HG03064 (cell line): ENCODE measurements at regions not wholly inside any gene's neighbourhood (a gene's known extent, or its start where the extent isn't known, plus 50 kb on each side); places are given as distances from the start of the nearest gene placed in this dataset.
"Not testable (repeated sequence)": the region's sequence is repeated elsewhere in the genome, so short reads cannot be mapped to it uniquely, and the experiment has no call there.

Experiments used
- ATAC-seq: cut with Tn5 transposase; IDR thresholded peaks from one replicate; pipeline ENCODE4 v1.9.1; 2021; ENCODE audit warnings: low read depth; ENCODE audit not compliant: unreplicated experiment

DNA sequence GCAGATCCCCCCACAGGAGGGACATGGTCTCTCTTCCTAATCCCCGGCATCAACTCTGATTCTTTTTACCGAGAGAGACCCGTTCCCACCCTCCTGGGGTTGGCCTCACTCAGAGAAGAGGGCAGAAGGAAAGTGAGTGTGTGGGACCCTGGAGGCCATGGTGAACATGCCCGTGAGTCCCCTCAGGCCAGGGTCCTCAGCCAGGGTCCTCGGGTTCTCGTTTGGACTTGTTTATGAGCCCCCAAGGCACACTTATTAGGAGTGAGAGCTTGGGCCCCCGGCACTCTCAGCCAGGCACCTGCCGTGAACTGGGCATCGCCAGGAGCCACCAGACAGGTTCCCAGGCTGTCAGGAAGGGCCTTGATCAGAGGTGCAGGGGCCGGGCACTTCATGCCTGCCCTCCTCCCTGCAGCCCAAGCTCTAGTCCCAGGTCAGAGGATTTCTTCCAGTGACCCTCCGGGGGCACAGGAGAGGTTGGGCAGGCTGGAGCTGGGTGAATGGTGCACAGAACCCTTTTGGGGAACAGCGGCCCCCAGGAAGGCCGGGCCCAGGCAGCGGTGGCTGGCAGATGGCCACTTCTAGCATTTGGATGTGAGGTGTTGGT lies 122.6 kb downstream of the CRYAA start:
- no peak for ATAC-seq

DNA sequence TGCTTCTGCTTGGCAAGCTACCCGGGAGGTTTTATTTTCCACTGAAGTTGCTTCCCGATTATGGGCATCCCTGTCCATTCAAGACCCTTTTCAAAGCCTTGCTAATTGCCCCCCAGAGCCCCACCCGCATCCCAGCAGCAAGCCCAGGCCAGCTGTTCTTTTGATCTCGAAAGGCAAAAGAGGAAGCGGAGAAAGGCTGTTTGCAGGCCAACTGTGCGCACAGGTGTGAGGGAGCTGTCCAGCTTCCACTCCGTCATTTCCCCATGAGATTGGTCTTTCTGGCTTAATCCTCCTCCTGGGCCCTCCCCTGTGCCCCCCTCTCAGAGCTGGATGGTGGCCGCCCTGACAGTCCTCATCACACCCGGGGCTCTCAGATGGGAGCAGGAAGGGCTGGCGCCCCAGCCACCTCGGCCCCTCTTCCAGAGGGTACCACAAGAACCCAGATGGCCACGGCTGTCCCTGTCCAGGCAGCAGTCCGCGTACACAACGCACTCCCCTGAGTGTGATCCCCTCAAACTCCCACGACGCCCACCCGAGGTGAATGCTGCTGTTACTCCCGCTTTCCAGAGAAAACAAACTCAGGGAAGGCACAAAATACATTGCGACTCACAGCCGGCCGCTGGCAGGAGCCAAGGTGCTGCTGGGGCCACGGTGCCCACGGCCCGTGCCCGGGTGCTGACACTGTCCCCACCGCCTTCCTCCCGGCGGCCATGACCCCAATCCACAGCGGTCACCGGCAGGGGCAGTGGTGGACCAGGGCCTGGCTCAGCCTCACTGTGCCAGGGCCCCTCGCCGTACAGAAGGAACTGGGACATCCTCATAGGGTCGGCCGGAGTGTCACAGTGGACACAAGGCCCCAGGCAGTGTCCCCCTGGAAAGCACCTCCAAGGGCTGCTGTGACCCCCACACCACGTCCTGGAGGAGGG lies 121.9 kb downstream of the CRYAA start:
- no peak for ATAC-seq

DNA sequence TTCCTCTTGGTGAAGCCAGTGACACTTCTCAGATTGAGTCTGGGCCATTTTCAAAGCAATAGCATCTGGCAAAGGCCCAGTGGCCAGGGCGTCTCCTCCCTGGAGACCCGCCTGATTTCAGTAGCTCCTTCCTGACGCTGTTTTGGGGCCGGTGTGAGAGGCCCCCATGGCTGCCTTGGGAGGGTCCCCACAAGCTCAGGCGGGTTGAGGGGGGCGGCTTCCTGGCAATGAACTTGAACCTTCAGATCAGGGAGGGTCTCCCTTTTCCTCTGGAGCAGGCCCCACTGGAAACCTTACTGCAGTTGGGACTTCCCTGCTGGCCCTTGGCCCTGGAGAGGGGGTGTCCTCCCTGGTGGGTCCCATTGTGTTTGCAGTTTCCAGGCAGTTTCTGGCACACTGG lies 121.2 kb downstream of the CRYAA start:
- ATAC-seq: no peak

DNA sequence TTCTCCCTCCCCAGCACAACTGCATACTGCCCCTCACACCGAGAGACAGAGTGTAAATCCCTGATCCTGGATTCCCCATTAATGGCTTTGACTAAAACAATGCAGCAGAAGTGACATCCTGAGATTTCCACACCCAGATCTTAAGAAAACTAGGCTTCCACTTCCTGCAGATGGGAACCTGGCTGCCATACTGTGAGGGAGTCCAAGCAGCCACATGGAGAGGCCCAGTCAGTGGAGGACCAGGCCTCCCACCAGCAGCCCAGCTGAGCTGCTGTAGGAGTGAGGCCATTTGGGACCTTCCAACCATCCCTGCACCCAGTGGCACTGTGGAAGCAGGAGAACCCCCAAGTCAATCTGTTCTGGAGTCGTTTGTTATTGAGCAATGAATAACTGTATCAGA lies 120.6 kb downstream of the CRYAA start:
- ATAC-seq: no peak

DNA sequence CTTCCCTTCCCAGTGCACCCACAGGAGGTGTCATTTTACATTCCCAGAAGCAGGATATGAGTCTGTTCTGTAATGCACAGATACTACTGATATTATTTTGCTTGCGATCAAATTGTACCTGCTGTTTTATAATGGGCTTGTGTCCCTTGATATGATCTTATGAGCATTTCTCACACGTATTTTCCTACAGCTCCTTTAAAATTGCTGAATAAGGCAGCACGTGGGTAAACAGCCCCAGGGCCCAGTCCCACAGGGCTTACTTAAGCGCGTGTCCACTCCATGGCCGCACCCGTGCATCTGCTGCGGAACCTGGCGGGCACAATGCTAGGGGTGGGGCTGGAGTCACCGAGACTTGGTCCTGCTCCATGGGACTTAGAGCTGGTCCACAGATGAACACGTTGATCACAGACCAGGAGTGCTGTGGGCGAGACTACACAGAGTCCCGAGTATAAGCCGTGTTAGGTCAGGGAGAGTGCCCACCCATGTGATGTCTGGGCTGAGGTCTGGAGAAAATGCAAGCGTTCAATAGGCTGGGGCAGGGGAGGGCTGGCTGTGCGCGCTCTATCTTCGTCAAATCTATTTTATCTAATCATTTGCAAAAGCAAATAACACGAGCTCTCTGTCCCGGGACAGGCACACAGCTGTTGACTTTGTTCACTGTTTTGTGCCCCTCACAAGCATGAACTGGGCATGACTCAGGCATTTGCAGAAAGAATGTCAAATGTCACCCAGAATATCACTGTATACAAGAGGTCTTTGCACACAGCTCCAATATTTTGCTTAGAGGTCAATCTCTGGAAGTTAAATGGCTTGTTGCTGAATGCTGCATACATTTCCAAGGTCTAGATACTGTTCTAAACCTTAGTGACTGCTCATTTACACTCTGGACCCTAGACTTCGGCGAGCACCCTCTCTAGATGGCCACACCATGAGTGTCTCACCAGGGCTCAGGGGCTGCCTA lies 119.3 kb downstream of the CRYAA start:
- ATAC-seq: no peak

DNA sequence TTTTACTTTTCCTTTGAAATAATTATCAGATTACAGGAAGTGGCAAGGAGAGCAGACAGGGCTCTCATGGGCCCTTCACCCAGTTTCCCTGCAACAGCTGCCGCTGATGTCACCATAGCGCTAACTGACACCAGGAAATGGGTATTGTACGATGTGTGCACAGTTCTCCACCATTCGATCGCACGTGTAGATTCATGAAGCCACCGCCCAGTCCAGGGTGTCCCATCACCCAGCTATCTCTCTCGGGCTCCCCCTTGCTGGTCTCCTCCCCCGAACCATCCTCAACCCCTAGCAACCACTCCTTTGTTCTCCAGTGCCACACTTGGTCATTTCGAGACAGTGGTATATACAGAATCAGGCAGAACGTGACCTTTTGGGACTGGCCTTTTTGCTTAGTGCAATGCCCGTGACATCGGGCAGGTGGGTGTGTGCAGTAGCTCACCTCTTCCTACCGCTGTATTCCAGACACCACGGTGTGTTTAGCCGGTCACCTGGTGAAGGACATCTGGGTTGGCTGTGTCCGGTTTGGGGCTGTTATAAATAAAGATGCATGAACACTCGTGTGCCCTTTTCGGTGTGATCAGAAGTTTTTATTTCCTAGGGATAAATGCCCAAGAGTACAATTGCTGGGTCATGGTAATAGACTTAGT lies 118.4 kb downstream of the CRYAA start:
- no peak for ATAC-seq

DNA sequence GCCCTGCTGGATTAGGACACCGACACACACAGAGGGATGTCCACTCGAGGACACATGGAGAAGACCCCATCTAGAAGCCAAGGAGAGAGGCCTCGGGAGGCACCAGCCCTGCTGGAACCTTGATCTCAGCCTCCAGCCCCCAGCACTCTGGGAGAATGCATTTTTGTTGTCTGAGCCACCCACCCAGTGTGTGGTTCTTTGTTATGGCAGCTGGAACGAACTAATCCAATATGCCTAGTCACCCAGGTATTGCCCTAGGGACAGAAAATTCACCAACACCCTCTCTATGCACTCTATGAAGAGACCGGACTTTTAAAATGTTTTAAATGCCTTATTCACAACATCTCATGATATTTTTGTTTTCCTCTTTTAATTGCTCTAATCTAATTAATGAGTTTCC lies 117.4 kb downstream of the CRYAA start:
- ATAC-seq: no peak

DNA sequence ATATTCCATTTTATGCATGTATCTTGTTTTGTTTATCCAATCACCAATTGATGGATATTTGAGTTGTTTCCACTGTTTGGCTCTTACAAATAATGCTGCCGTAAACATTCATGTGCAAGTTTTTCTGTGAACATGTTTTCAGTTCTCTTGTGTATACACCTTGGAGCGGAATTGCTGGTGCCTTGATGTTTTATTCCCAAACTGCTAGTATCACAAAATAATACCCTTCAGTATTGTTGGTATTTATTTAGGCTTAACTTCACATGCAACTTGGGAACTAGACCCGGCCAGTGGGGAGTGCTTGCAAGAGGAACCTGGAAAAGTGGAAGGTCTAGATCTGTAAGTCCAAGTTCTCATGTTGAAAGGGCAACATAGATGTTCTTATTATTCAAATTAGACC lies 115.9 kb downstream of the CRYAA start:
- no peak for ATAC-seq

DNA sequence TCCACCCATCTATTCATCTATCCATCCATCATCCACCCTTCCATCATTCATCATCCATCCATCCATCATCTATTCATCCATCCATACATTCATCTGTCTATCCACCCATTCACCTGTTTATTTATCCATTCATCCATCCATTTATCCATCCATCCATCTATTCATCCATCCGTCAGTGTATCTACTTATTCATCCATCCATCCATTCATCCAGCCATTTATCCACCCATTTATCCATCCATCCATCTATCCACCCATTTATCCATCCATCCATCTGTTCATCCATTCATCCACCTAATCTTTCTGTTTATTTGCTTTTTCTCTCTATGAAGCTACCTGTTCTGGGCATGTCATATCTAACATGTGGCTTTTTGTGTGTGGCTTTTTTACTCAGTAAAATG lies 115.4 kb downstream of the CRYAA start:
- ATAC-seq: no peak

DNA sequence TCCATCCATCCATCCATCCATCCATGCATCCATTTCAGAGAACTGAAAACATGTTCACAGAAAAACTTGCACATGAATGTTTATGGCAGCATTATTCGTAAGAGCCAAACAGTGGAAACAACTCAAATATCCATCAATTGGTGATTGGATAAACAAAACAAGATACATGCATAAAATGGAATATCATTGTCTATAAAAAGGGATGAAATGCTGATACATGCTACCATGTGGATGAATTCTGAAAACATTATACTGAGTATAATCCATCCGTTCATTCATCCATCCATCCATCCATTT lies 115.1 kb downstream of the CRYAA start:
- ATAC-seq: not testable (repeated sequence)

DNA sequence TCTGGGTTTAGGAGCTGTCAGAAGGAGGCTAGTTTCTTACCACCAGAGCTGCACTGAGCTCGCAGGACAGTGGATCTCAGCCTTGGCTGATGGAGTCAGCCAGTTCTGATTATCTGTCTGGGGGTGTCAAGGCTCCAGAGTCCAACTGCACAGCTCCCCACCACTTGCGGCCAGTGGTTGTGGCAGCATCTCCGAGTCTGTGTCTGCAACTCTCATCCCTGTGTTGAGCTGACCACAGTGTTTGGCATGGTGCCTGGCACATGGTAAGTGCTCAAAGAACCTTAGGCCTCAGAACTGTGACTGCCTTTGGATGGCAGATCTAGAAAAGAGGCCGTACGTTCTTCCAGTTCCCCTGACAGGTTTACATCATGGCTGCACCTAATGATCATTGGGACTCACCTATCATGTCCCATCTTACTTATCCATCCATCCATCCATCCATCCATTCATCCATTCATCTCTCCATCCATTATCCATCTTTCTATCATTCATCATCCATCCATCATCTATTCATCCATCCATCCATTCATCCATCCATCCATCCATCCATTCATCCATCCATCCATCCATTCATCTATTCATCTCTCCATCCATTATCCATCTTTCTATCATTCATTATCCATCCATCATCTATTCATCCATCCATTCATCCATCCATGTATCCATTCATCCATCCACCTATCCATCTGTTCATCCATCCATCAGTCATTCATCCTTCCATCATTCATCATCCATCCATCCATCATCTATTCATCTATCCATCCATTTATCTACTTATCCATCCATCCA lies 114.5 kb downstream of the CRYAA start:
- ATAC-seq: no peak

DNA sequence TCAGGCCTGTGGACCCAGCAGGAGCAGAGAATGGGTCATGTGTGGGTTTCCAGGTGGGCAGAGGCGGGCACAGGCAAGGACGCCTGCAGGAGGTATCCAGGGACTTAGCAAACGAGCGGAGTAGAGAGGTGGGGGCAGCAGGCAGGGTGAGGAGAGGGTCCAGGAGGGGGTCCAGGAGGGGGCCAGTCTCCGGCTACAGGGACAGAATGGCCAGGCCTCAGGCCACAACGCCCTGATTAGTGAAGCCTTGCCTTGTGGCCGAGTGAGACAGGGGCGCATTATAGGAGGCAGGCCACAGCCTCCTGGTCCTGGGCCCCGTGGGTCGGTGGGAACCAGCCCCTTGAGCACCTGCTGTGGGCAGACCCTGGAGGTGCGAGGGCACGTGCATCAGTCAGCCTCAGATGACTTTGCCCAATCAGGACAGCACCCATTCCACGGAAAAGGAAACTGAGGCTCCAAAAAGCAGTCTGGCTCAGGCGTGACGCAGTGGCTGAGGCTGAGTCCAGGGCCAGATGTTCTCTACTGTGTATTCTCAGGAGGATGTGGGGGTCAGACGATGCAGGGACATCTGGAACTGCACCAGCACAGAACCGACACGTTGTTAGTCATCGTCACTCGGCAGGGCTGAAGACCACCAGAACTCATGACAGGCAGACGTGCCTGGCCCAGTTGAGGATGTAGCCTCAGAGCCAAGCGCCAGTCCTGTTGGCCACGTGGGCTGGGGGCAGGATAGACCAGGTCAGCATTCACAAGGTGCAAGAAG lies 113.7 kb downstream of the CRYAA start:
- ATAC-seq: no peak

DNA sequence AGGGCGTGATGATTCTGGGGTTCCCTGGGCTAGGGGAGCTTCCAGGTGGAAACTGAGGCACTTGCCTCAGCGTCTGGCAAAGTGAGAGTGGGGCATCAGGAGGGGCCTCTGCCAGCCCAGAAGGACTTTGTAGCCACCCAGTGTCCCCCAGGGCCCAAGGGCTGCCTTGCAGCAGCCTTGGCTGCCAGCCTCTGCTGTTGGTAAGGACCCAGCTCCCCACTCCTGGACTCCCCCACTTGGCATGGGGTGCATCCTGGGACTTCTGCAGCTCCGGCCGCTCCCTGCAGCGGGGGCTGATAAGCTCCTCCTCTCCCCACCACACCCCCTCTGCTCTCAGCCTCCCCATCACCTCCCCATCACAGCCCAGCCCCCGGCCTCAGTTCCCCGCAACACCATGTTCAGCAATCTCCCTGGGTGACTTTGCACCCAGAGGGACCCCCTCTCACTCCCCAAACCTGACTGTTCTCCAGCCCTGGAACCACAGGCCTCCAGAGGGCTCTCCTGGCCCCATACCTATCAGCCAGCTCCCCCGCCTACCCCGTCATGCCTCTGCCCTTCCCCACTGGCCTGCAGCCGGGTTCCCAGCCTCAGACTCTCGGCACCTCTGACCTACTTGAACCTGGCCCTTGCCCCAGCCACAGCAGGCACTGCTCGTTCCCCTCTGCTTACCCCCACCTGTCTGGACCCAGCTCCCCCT lies 113.0 kb downstream of the CRYAA start:
- no peak for ATAC-seq

DNA sequence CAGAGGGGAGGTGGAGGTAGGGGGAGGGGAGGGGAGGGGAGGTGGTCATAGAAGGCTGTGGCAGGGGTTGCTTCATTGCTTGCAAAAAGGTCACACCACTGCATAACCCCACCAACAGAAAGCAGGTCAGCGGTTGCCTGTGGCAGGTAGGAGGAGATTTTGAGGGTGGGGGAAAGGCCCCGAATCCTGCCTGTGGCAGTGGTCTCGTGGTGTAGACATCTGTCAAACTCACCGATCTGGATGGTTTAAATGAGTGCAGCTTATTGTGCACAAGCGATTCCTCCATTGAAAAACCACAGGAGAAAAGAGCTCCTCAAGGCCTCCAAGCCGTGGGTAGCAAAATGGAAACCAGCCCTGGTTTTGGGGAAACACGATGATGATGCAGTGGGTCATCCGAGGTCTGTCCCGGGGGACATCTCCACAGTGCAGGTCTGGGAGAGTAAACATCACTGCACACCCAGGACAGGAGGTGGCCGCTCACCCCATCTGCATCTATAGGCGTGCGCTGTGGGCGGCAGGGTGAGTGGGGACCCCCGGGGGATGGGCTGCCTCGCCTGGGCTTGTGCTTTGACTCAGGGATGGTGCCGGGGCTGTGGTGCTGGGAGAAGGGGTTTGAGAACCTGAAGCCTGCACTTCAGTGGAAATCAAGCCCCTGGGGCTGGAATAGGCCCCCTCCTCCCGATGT lies 112.3 kb downstream of the CRYAA start:
- ATAC-seq: no peak

DNA sequence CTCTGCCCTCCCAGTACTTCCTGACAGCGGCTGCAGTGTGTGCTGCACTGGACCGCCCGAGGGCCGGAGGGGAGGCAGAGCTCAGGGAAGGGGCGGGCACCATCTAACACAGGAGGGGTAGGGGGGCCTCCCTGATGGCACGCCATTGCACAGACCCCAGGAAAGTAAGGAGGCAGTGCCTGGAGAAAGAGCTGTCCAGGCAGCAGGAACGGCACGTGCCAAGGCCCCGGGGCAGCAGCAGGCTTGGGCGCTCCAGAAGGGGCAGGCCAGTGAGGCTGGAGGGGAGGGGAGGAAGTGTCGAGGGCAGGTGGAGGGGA lies 110.7 kb downstream of the CRYAA start:
- ATAC-seq: no peak

DNA sequence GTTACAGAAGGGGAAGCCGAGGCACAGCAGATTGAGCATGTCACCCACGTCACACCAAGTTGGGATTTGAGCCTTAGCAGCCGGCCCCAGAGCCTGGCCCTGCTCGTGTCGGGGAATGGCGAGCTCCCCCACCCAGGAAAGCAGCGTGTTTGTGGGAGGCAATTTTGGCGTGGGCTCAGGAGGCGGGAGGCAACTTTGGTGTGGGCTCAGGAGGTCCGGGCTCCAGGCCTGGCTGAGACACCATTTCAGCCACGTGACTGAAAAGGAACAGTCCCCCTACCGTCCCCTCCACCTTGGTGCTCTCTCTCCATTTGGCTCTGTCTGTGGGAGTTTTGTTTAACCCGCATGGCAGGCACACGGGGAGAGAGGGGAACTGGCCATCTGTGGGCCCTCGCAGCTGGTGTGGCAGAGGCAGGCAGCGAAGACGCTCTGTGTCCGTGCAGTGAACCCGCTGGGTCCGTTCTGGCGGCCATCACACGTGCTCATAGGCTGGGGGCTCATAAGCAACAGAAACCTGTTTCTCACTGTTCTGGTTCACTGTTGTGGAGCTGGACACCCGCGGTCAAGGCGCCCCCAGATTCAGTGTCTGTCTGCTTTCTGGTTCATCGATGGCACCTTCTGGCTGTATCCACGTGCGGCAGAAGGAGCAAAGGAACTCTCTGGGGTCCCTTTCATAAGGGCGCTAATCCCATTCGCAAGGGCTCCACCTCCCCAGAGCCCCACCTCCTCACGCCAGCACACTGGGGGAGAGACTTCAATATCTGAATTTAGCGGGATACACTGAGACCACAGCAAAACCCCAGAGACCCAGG lies 110.2 kb downstream of the CRYAA start:
- ATAC-seq: no peak

DNA sequence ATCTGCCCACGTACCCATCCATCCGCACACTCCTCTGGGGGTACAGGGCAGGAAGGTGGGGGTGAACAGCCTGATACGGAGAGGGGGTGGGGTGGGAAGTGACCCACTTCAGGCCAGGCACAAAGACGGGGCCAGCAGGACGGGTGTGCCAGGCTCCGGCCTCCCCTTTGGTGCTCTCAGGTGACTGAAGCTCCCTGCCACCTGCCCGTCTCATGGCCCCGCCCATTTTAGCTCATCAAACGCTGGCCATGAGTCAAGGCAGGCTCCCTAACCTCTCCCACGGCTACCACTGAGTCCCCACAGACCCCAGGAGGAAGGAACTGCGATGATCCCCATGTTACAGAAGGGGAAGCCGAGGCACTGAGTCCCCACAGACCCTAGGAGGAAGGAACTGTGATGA lies 109.6 kb downstream of the CRYAA start:
- no peak for ATAC-seq
